Calu3 (cell line): ENCODE measurements at regions not wholly inside any gene's neighbourhood (a gene's known extent, or its start where the extent isn't known, plus 50 kb on each side); places are given as distances from the start of the nearest gene placed in this dataset.

Source experiments
- BruUV-seq: library from RNA; stranded (reverse); fragments of 400-500 nt; replicated peaks from 2 replicates; lab custom pipeline; 2021; lab: Mats Ljungman, UMichigan
- CTCF ChIA-PET: fragments of 300-600 bp; sonication (Branson Sonifier 250); formaldehyde crosslinking; loops from one replicate; lab custom pipeline; 2022; ENCODE audit warnings: antibody characterized with exemption; lab: Charles Lee
- DNase-seq: peaks from one replicate; pipeline ENCODE4 v3.0.0; 2022
- H3K27ac Mint-ChIP-seq: one replicate; pipeline ENCODE4 v1.8.0; 2022; ENCODE audit warnings: mixed read lengths; ENCODE audit not compliant: unreplicated experiment
- H3K27me3 Mint-ChIP-seq: one replicate; pipeline ENCODE4 v1.8.0; 2022; ENCODE audit warnings: mixed read lengths; ENCODE audit not compliant: unreplicated experiment
- H3K36me3 Mint-ChIP-seq: one replicate; pipeline ENCODE4 v1.8.0; 2022; ENCODE audit warnings: mild to moderate bottlenecking, moderate library complexity, mixed read lengths; ENCODE audit not compliant: insufficient read depth, unreplicated experiment
- H3K4me1 Mint-ChIP-seq: one replicate; pipeline ENCODE4 v1.8.0; 2022; ENCODE audit warnings: mild to moderate bottlenecking, low read depth, mixed read lengths; ENCODE audit not compliant: unreplicated experiment
- H3K4me3 Mint-ChIP-seq: one replicate; pipeline ENCODE4 v1.8.0; 2022; ENCODE audit warnings: mild to moderate bottlenecking, low read depth, moderate library complexity, mixed read lengths; ENCODE audit not compliant: unreplicated experiment
- H3K9me3 Mint-ChIP-seq: one replicate; pipeline ENCODE4 v1.8.0; 2022; ENCODE audit warnings: low read depth, mixed read lengths; ENCODE audit not compliant: unreplicated experiment
- CTCF ChIP-seq: fragments of 200-600 bp; IDR thresholded peaks from one replicate; pipeline ENCODE4 v1.8.0; 2022; ENCODE audit warnings: antibody characterized with exemption; ENCODE audit not compliant: unreplicated experiment
- intact Hi-C: fragments of 100-400 bp; cut with micrococcal nuclease; formaldehyde crosslinking; loops from one replicate; pipeline ENCODE4 v1.10.0; 2022; ENCODE audit not compliant: unreplicated experiment

GRCh38 chr5:123269851-123270250 is 153.4 kb downstream of the CEP120 start:
- no peak for DNase-seq
- H3K36me3 Mint-ChIP-seq: no peaks in the 10 kb centered on the region
- no peak for TF ChIP-seq CTCF
- no peaks in the 10 kb centered on the region for H3K9me3 Mint-ChIP-seq
- no peak overlapping the region for H3K4me3 Mint-ChIP-seq
- no peaks in the 10 kb centered on the region for H3K4me1 Mint-ChIP-seq
- BruUV-seq: no TSS peak
- CTCF ChIA-PET: no interaction called here
- intact Hi-C loops: no loop called here
- no peak overlapping the region for H3K27ac Mint-ChIP-seq
- no peaks in the 10 kb centered on the region for H3K27me3 Mint-ChIP-seq

GRCh38 chr5:123269436-123269835 is 153.8 kb downstream of the CEP120 start:
- Mint-ChIP-seq H3K4me3 (no peak overlapping the region), H3K27me3 (no peaks in the 10 kb centered on the region), H3K27ac (no peak overlapping the region), H3K9me3 (no peaks in the 10 kb centered on the region), H3K36me3 (no peaks in the 10 kb centered on the region), H3K4me1 (no peaks in the 10 kb centered on the region)
- CTCF ChIA-PET: interaction anchor here (0.6 kb wide), 1 partner anchor 562 kb away, joined by 4 read pairs; no protein-coding TSS in a partner anchor
- DNase-seq: no peak
- no TSS peak for BruUV-seq
- TF ChIP-seq CTCF: no peak
- intact Hi-C loops: no loop called here

- Mint-ChIP-seq H3K9me3 (no peaks in the 10 kb centered on the region), H3K27ac (no peak overlapping the region), H3K36me3 (no peaks in the 10 kb centered on the region), H3K4me1 (no peaks in the 10 kb centered on the region), H3K4me3 (no peak overlapping the region), H3K27me3 (no peaks in the 10 kb centered on the region)
- no peak for DNase-seq
- intact Hi-C loops: no loop called here
- BruUV-seq: no TSS peak
- no peak for TF ChIP-seq CTCF
- CTCF ChIA-PET: no interaction called here
These were observed 156.8 kb downstream of the CEP120 start for GRCh38 chr5:123266365-123266764.

- H3K27me3 Mint-ChIP-seq: no peaks in the 10 kb centered on the region
- BruUV-seq: no TSS peak
- no peaks in the 10 kb centered on the region for H3K9me3 Mint-ChIP-seq
- TF ChIP-seq CTCF: no peak
- H3K4me3 Mint-ChIP-seq: no peak overlapping the region
- H3K36me3 Mint-ChIP-seq: no peaks in the 10 kb centered on the region
- no peak for DNase-seq
- CTCF ChIA-PET: no interaction called here
- no peak overlapping the region for H3K27ac Mint-ChIP-seq
- H3K4me1 Mint-ChIP-seq: no peaks in the 10 kb centered on the region
- intact Hi-C loops: no loop called here
These were observed 157.7 kb downstream of the CEP120 start for GRCh38 chr5:123265551-123265950.
